Endothelial cell of umbilical vein (primary cell): ENCODE measurements at regions not wholly inside any gene's neighbourhood (a gene's known extent, or its start where the extent isn't known, plus 50 kb on each side); places are given as distances from the start of the nearest gene placed in this dataset.

ENCODE experiments used
- BruUV-seq: library from RNA; stranded (reverse); fragments of 400-500 nt; replicated peaks from 2 replicates; lab custom pipeline; 2021; lab: Mats Ljungman, UMichigan
- CTCF ChIA-PET: fragments of 300-600, 350-600 bp; sonication (Branson Sonifier 250); formaldehyde crosslinking; loops from one replicate; lab custom pipeline; 2021; ENCODE audit warnings: antibody characterized with exemption, inconsistent platforms; lab: Charles Lee
- POLR2A ChIA-PET: fragments of 300-600, 350-600 bp; sonication (Branson Sonifier 250); formaldehyde crosslinking; loops from one replicate; lab custom pipeline; 2021; ENCODE audit warnings: antibody characterized with exemption, inconsistent platforms; lab: Charles Lee
- DNase-seq: peaks from one replicate; pipeline ENCODE4 v3.0.0-alpha.2; 2011; ENCODE audit warnings: low read depth, low spot score
- FAIRE-seq: peaks from 2 replicates; lab custom pipeline; 2011; peaks lifted over from hg19 to GRCh38; lab: Jason Lieb, UNC
- H2AFZ ChIP-seq: 2 replicates; pipeline ENCODE4 v1.6.0; 2012; ENCODE audit warnings: low read depth, low read length, control low read depth, inconsistent platforms
- H3K27ac ChIP-seq: 2 replicates; pipeline ENCODE4 v1.5.1; 2011; ENCODE audit warnings: low read depth, mild to moderate bottlenecking, control low read depth, low read length, moderate library complexity; ENCODE audit not compliant: insufficient read depth
- H3K27me3 ChIP-seq, 2 experiments: 2 replicates each; pipeline versions ENCODE4 v1.6.0 to v1.6.1; 2011; ENCODE audit warnings: low read length in 2 of 2, mixed read lengths in 1 of 2; ENCODE audit not compliant: control insufficient read depth in 2 of 2, insufficient read depth in 2 of 2
- H3K36me3 ChIP-seq, 2 experiments: 2 replicates in 1 of 2; 3 replicates in 1 of 2; pipeline ENCODE4 v1.5.1; 2011; ENCODE audit warnings: low read length in 2 of 2, mild to moderate bottlenecking in 1 of 2, moderate library complexity in 1 of 2; ENCODE audit not compliant: control insufficient read depth in 2 of 2, insufficient read depth in 2 of 2; ENCODE audit errors: extremely low read depth in 1 of 2
- H3K4me1 ChIP-seq: 3 replicates; pipeline ENCODE4 v1.5.1; 2011; ENCODE audit warnings: mild to moderate bottlenecking, low read length; ENCODE audit not compliant: control insufficient read depth, insufficient read depth; ENCODE audit errors: extremely low read depth
- H3K4me2 ChIP-seq: 2 replicates; pipeline ENCODE4 v1.6.1; 2011; ENCODE audit warnings: low read length, control low read depth, mixed read lengths; ENCODE audit not compliant: insufficient read depth
- H3K4me3 ChIP-seq, 3 experiments: fragments of 200-600 bp in 1 of 3; sonication (generic), shearing (Covaris generic) in 1 of 3; replicated peaks in 1 of 3; 2 replicates each; pipeline ENCODE4 v1.5.1; 2011 to 2016; ENCODE audit warnings: control low read depth in 3 of 3, low read length in 3 of 3, mild to moderate bottlenecking in 2 of 3, inconsistent platforms in 1 of 3, low read depth in 1 of 3, moderate library complexity in 1 of 3; ENCODE audit not compliant: insufficient read depth in 1 of 3
- H3K79me2 ChIP-seq: 2 replicates; pipeline ENCODE4 v1.6.0; 2012; ENCODE audit warnings: low read length, inconsistent platforms; ENCODE audit not compliant: control insufficient read depth, insufficient read depth
- H3K9ac ChIP-seq: replicated peaks from 2 replicates; pipeline ENCODE3; 2011; ENCODE audit warnings: low read length, control low read depth; ENCODE audit not compliant: insufficient read depth; ENCODE audit errors: extremely low read depth
- H3K9me1 ChIP-seq: replicated peaks from 3 replicates; pipeline ENCODE4 v1.6.0; 2011; ENCODE audit warnings: mild to moderate bottlenecking, low read length; ENCODE audit not compliant: control insufficient read depth, insufficient read depth; ENCODE audit errors: extremely low read depth
- H3K9me3 ChIP-seq: replicated peaks from 2 replicates; pipeline ENCODE4 v1.5.1; 2012; ENCODE audit warnings: low read length, inconsistent platforms; ENCODE audit not compliant: control insufficient read depth, insufficient read depth
- H4K20me1 ChIP-seq: replicated peaks from 2 replicates; pipeline ENCODE3; 2011; ENCODE audit warnings: mild to moderate bottlenecking, low read length; ENCODE audit not compliant: control insufficient read depth, insufficient read depth; ENCODE audit errors: extremely low read depth
- CTCF ChIP-seq, 2 donors: IDR thresholded peaks; 1 replicate in 1 of 2; 2 replicates in 1 of 2; pipeline ENCODE4 v1.5.1; 2011; ENCODE audit warnings: low read length in 2 of 2, mild to moderate bottlenecking in 2 of 2, moderate library complexity in 2 of 2, control low read depth in 1 of 2, inconsistent platforms in 1 of 2, low read depth in 1 of 2; ENCODE audit not compliant: insufficient read depth in 1 of 2; ENCODE audit errors: extremely low read depth in 1 of 2
- EZH2 ChIP-seq: IDR thresholded peaks from 2 replicates; pipeline ENCODE4 v1.6.1; 2012; ENCODE audit warnings: borderline replicate concordance, low read depth, mild to moderate bottlenecking, moderate library complexity, low read length, inconsistent platforms; ENCODE audit not compliant: severe bottlenecking
- FOS ChIP-seq: IDR thresholded peaks from 2 replicates; pipeline ENCODE4 v1.6.1; 2011; ENCODE audit warnings: mild to moderate bottlenecking, low read length, moderate library complexity, borderline replicate concordance; ENCODE audit not compliant: insufficient read depth
- GATA2 ChIP-seq: IDR thresholded peaks from 2 replicates; pipeline ENCODE4 v1.7.0; 2011; ENCODE audit warnings: low read depth, mild to moderate bottlenecking, moderate library complexity, mixed read lengths, low read length; ENCODE audit not compliant: insufficient read length, insufficient read depth
- JUN ChIP-seq: IDR thresholded peaks from 2 replicates; pipeline ENCODE4 v1.6.1; 2011; ENCODE audit warnings: borderline replicate concordance, low read depth; ENCODE audit not compliant: insufficient read length, insufficient read depth
- MAX ChIP-seq: IDR thresholded peaks from 2 replicates; pipeline ENCODE4 v1.6.1; 2011; ENCODE audit not compliant: insufficient read depth, insufficient read length
- MYC ChIP-seq: IDR thresholded peaks from one replicate; pipeline ENCODE4 v1.6.1; 2011; ENCODE audit warnings: mild to moderate bottlenecking, low read depth, low read length
- POLR2A ChIP-seq: IDR thresholded peaks from 2 replicates; pipeline ENCODE4 v1.6.1; 2012; ENCODE audit warnings: low read depth, mild to moderate bottlenecking, control low read depth, low read length
- POLR2AphosphoS5 ChIP-seq: IDR thresholded peaks from 2 replicates; pipeline ENCODE4 v1.6.1; 2012; ENCODE audit warnings: low read depth, mild to moderate bottlenecking, control low read depth, low read length, moderate library complexity; ENCODE audit not compliant: insufficient read depth
- dilution Hi-C: fragments of 300-500 bp; cut with MboI; formaldehyde crosslinking; loops from one replicate; pipeline ENCODE4 v1.15.0; 2019; ENCODE audit warnings: low sequenced_read_pairs; ENCODE audit not compliant: extremely low pct_ligation_motif_present
- intact Hi-C: fragments of 100-400 bp; cut with micrococcal nuclease; formaldehyde crosslinking; loops from one replicate; pipeline ENCODE4 v1.10.0; 2022

- POLR2A ChIA-PET, result no interaction called here
- no peak for DNase-seq
- CTCF ChIA-PET, result no interaction called here
- Histone ChIP-seq H3K9me1 (no peaks in the 10 kb centered on the region), H3K36me3 (no peaks in the 10 kb centered on the region), H3K79me2 (no peaks in the 10 kb centered on the region), H3K27ac (no peak overlapping the region), H3K27me3 (no peaks in the 10 kb centered on the region), H3K9ac (no peak overlapping the region), H2AFZ (no peak overlapping the region), H3K4me1 (no peaks in the 10 kb centered on the region), H3K4me2 (no peak overlapping the region), H3K4me3 (no peak overlapping the region), H4K20me1 (no peaks in the 10 kb centered on the region), H3K9me3 (peaks cover 3% of the 10 kb centered on the region)
- TF ChIP-seq CTCF (IDR thresholded peaks at IDR 0.05; ENCODE audit: extremely low read depth in 1 of 2, insufficient read depth in 1 of 2, low read depth in 1 of 2, low read length in 2 of 2) (no peak), POLR2AphosphoS5 (no peak), EZH2 (no peak), FOS (no peak), JUN (no peak), MAX (no peak), GATA2 (no peak), MYC (no peak), POLR2A (no peak)
- intact Hi-C loops (no loop called here), dilution Hi-C loops (no loop called here)
- FAIRE-seq, result no peak
- no TSS peak for BruUV-seq
Measured at GRCh38 chr2:59798687-59799232, 754.7 kb downstream of the BCL11A start.
